ENCODE measurements at regions not wholly inside any gene's neighbourhood (a gene's known extent, or its start where the extent isn't known, plus 50 kb on each side); places are given as distances from the start of the nearest gene placed in this dataset.

DNA sequence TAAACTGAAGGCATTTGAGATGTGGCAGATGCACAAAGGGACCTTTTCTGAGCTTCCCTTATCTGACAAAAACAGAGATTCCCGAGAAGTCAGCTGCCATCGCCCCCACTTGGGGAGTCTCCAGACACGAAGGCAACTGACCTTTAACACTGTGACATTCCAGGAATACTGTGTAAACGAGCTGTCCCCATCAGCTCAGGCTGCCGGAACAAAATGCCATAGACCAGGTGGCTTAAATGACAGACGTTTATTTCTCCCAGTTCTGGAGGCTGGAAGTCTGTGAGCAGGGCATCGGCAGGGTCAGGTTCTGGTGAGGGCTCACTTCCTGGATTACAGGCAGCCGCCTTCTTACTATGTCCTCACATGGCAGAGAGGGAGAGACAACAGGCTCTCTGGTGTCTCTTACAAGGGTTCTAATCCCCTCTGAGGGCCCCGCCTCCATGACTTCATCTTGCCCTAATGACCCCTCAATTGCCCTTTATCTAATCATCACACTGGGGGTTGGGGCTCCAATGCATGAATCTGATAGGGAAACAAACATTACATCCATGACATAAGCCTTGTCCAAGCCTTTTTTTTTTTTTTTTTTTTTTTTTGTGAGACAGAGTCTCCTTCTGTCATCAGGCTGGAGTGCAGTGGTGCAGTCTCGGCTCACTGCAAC lies 178.5 kb upstream of the RPL38 start:
- Histone ChIP-seq H4K20me1 (ENCODE audit: insufficient read depth, low read length) (peaks cover 3% of the 10 kb centered on the region), H3K79me2 (ENCODE audit: insufficient read depth, low read length) (no peaks in the 10 kb centered on the region), H3K9ac (ENCODE audit: insufficient read depth, low read depth, low read length) (no peak overlapping the region), H3K27ac (ENCODE audit: extremely low read length, insufficient read depth, low read length) (no peak overlapping the region), H3K4me2 (ENCODE audit: low read depth, low read length) (no peak overlapping the region), H3K9me3 (ENCODE audit: low read length) (no peaks in the 10 kb centered on the region), H3K4me1 (ENCODE audit: insufficient read depth, low read length) (peaks cover 6% of the 10 kb centered on the region), H2AFZ (ENCODE audit: low read length) (no peak overlapping the region), H3K4me3 (replicated peaks in 1 of 3; ENCODE audit: insufficient read depth in 1 of 3, low read depth in 2 of 3, low read length in 3 of 3) (no peak overlapping the region), H3K27me3 (ENCODE audit: control insufficient read depth in 1 of 2, insufficient read depth in 2 of 2, low read length in 2 of 2) (peaks cover 2 to 46% of the 10 kb centered on the region in 2 experiments; a peak in 4 of 5 replicates), H3K36me3 (replicated peaks in 1 of 2; ENCODE audit: control insufficient read depth in 1 of 2, insufficient read depth in 2 of 2, low read length in 2 of 2) (no peaks in the 10 kb centered on the region)
- ChIA-PET CTCF (ENCODE audit: low intra/inter-chr PET ratio, low total read pairs) (no interaction called here), POLR2A (no interaction called here)
- peak; percentile 23 for DNase-seq (ENCODE audit: low spot score)
- intact Hi-C loops (cut with micrococcal nuclease; ENCODE audit: unreplicated experiment) (no loop called here), in situ Hi-C loops (cut with HindIII; ENCODE audit: extremely low pct_ligation_motif_present, low pct_unique_long_range_greater_than_20kb) (no loop called here)
- no TSS peak for BruUV-seq (replicated peaks)
- ATAC-seq = peak; percentile 55
- FAIRE-seq = no peak
- 4% methylated on average over 10 of the region's 10 CpGs for WGBS (ENCODE audit: low lambda C conversion rate)
- TF ChIP-seq ZNF160 (CRISPR knock-in tag; IDR thresholded peaks at IDR 0.05) (no peak), HNRNPL (IDR thresholded peaks at IDR 0.05; ENCODE audit: low read depth, low read length) (no peak), SP2 (CRISPR knock-in tag; IDR thresholded peaks at IDR 0.05) (no peak), ZNF30 (CRISPR knock-in tag; IDR thresholded peaks at IDR 0.05) (no peak), MIER2 (CRISPR knock-in tag; IDR thresholded peaks at IDR 0.05) (no peak), ZNF891 (CRISPR knock-in tag; IDR thresholded peaks at IDR 0.05) (peak; percentile 43; the same call in 1 of the 2 replicates), FOXA1 (IDR thresholded peaks at IDR 0.05) (no peak), FOXA1 (CRISPR knock-in tag; IDR thresholded peaks at IDR 0.05) (0 out of 2 replicates have a peak, but pooled peaks have one; percentile 17), TEAD3 (CRISPR knock-in tag; optimal IDR thresholded peaks at IDR 0.05; ENCODE audit: borderline replicate concordance) (peak; percentile 57)
- TF ChIP-seq, protein P1, sequence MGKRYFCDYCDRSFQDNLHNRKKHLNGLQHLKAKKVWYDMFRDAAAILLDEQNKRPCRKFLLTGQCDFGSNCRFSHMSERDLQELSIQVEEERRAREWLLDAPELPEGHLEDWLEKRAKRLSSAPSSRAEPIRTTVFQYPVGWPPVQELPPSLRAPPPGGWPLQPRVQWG (CRISPR knock-in tag; IDR thresholded peaks at IDR 0.05; ENCODE audit: borderline replicate concordance, low read depth) = no peak
- TF ChIP-seq, protein P2, sequence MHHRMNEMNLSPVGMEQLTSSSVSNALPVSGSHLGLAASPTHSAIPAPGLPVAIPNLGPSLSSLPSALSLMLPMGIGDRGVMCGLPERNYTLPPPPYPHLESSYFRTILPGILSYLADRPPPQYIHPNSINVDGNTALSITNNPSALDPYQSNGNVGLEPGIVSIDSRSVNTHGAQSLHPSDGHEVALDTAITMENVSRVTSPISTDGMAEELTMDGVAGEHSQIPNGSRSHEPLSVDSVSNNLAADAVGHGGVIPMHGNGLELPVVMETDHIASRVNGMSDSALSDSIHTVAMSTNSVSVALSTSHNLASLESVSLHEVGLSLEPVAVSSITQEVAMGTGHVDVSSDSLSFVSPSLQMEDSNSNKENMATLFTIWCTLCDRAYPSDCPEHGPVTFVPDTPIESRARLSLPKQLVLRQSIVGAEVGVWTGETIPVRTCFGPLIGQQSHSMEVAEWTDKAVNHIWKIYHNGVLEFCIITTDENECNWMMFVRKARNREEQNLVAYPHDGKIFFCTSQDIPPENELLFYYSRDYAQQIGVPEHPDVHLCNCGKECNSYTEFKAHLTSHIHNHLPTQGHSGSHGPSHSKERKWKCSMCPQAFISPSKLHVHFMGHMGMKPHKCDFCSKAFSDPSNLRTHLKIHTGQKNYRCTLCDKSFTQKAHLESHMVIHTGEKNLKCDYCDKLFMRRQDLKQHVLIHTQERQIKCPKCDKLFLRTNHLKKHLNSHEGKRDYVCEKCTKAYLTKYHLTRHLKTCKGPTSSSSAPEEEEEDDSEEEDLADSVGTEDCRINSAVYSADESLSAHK (CRISPR knock-in tag; IDR thresholded peaks at IDR 0.05; ENCODE audit: borderline replicate concordance) = no peak
- TF ChIP-seq, protein P3, sequence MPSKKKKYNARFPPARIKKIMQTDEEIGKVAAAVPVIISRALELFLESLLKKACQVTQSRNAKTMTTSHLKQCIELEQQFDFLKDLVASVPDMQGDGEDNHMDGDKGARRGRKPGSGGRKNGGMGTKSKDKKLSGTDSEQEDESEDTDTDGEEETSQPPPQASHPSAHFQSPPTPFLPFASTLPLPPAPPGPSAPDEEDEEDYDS (CRISPR knock-in tag; IDR thresholded peaks at IDR 0.05) = no peak
- TF ChIP-seq, protein P4, sequence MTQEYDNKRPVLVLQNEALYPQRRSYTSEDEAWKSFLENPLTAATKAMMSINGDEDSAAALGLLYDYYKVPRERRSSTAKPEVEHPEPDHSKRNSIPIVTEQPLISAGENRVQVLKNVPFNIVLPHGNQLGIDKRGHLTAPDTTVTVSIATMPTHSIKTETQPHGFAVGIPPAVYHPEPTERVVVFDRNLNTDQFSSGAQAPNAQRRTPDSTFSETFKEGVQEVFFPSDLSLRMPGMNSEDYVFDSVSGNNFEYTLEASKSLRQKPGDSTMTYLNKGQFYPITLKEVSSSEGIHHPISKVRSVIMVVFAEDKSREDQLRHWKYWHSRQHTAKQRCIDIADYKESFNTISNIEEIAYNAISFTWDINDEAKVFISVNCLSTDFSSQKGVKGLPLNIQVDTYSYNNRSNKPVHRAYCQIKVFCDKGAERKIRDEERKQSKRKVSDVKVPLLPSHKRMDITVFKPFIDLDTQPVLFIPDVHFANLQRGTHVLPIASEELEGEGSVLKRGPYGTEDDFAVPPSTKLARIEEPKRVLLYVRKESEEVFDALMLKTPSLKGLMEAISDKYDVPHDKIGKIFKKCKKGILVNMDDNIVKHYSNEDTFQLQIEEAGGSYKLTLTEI (CRISPR knock-in tag; conservative IDR thresholded peaks at IDR 0.05) = no peak
- TF ChIP-seq, protein P5, sequence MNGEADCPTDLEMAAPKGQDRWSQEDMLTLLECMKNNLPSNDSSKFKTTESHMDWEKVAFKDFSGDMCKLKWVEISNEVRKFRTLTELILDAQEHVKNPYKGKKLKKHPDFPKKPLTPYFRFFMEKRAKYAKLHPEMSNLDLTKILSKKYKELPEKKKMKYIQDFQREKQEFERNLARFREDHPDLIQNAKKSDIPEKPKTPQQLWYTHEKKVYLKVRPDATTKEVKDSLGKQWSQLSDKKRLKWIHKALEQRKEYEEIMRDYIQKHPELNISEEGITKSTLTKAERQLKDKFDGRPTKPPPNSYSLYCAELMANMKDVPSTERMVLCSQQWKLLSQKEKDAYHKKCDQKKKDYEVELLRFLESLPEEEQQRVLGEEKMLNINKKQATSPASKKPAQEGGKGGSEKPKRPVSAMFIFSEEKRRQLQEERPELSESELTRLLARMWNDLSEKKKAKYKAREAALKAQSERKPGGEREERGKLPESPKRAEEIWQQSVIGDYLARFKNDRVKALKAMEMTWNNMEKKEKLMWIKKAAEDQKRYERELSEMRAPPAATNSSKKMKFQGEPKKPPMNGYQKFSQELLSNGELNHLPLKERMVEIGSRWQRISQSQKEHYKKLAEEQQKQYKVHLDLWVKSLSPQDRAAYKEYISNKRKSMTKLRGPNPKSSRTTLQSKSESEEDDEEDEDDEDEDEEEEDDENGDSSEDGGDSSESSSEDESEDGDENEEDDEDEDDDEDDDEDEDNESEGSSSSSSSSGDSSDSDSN (CRISPR knock-in tag; IDR thresholded peaks at IDR 0.05) = no peak

Measured in HepG2 (cell line).